Bronchial epithelial cell (primary cell): ENCODE measurements at regions not wholly inside any gene's neighbourhood (a gene's known extent, or its start where the extent isn't known, plus 50 kb on each side); places are given as distances from the start of the nearest gene placed in this dataset.
A peak's percentile ranks its signal among the peaks of the same experiment; 100 is the strongest.

Source experiments
- DNase-seq: peaks from one replicate; pipeline ENCODE4 v3.0.0-alpha.2; 2010; ENCODE audit warnings: low read depth
- FAIRE-seq: peaks from 2 replicates; lab custom pipeline; 2011; peaks lifted over from hg19 to GRCh38; lab: Jason Lieb, UNC
- H3K27me3 ChIP-seq: 2 replicates; pipeline ENCODE4 v1.5.1; 2011; ENCODE audit warnings: low read length; ENCODE audit not compliant: control insufficient read depth, insufficient read depth
- H3K36me3 ChIP-seq: 2 replicates; pipeline ENCODE4 v1.5.1; 2011; ENCODE audit warnings: low read length; ENCODE audit not compliant: control insufficient read depth, insufficient read depth
- H3K4me3 ChIP-seq: 2 replicates; pipeline ENCODE4 v1.5.1; 2011; ENCODE audit warnings: mild to moderate bottlenecking, low read depth, low read length, control low read depth
- TF ChIP-seq, protein P1 (sequence below): IDR thresholded peaks from 2 replicates; pipeline ENCODE4 v1.5.1; 2011; ENCODE audit warnings: mild to moderate bottlenecking, moderate library complexity, low read length, control low read depth, inconsistent platforms; ENCODE audit not compliant: insufficient read depth, severe bottlenecking

DNA sequence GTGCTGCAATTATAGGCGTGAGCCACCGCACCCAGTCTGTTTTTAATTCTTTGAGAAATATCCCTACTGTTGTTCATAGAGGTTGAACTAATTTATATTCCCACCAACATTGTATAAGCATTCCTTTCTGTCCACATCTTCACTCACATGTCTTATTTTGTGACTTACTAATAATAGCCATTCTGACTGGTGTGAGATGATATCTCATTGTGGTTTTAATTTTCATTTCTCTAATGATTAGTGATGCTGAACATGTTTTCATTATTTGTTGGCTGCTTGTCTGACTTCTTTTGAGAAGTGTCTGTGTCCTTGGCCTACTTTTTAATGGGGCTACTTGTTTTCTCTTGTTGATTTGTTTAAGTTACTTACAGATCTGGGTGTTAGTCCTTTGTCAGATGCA is 310.9 kb upstream of the MAOA start:
- no peak for DNase-seq
- H3K4me3 ChIP-seq = no peak overlapping the region
- no peaks in the 10 kb centered on the region for H3K27me3 ChIP-seq
- no peaks in the 10 kb centered on the region for H3K36me3 ChIP-seq
- TF ChIP-seq, protein P1, sequence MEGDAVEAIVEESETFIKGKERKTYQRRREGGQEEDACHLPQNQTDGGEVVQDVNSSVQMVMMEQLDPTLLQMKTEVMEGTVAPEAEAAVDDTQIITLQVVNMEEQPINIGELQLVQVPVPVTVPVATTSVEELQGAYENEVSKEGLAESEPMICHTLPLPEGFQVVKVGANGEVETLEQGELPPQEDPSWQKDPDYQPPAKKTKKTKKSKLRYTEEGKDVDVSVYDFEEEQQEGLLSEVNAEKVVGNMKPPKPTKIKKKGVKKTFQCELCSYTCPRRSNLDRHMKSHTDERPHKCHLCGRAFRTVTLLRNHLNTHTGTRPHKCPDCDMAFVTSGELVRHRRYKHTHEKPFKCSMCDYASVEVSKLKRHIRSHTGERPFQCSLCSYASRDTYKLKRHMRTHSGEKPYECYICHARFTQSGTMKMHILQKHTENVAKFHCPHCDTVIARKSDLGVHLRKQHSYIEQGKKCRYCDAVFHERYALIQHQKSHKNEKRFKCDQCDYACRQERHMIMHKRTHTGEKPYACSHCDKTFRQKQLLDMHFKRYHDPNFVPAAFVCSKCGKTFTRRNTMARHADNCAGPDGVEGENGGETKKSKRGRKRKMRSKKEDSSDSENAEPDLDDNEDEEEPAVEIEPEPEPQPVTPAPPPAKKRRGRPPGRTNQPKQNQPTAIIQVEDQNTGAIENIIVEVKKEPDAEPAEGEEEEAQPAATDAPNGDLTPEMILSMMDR = no peak
- no peak for FAIRE-seq

DNA sequence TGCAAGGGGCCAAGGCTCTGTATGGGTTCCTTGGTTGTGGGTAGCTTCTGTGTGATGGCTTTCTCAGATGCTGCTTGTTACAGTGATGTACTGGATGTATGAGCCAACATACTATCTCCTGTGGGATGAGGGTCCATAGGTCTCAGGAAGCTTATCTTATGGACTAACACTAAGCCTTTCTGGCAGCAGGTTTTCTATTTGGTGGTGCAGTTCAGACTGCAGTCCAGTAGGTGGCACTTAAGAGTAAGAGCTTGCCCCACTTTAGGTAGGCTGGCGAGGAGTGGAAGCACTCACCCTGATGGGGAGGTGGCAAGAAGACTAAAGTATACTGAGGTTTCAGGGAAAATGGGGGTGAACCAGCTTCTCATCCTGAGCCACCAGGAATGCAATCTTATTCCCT is 306.7 kb upstream of the MAOA start:
- no peaks in the 10 kb centered on the region for H3K36me3 ChIP-seq
- peak; percentile 51 for DNase-seq
- TF ChIP-seq, protein P1 = peak; percentile 67
- no peaks in the 10 kb centered on the region for H3K27me3 ChIP-seq
- no peak overlapping the region for H3K4me3 ChIP-seq
- peak; percentile 80 for FAIRE-seq

GRCh38 chrX:43350935-43351334 is 305.2 kb upstream of the MAOA start:
- TF ChIP-seq, protein P1 = no peak
- no peak for FAIRE-seq
- no peak overlapping the region for H3K4me3 ChIP-seq
- no peaks in the 10 kb centered on the region for H3K36me3 ChIP-seq
- DNase-seq = no peak
- no peaks in the 10 kb centered on the region for H3K27me3 ChIP-seq

- no peak overlapping the region for H3K4me3 ChIP-seq
- H3K36me3 ChIP-seq = no peaks in the 10 kb centered on the region
- TF ChIP-seq, protein P1 = no peak
- no peak for FAIRE-seq
- no peak for DNase-seq
- H3K27me3 ChIP-seq = no peaks in the 10 kb centered on the region
These were observed 298.4 kb upstream of the MAOA start for GRCh38 chrX:43357741-43358140.

GRCh38 chrX:43373032-43373431 is 283.1 kb upstream of the MAOA start:
- no peaks in the 10 kb centered on the region for H3K36me3 ChIP-seq
- no peaks in the 10 kb centered on the region for H3K27me3 ChIP-seq
- FAIRE-seq (no peak), DNase-seq (no peak)
- TF ChIP-seq, protein P1 = no peak
- no peak overlapping the region for H3K4me3 ChIP-seq

DNA sequence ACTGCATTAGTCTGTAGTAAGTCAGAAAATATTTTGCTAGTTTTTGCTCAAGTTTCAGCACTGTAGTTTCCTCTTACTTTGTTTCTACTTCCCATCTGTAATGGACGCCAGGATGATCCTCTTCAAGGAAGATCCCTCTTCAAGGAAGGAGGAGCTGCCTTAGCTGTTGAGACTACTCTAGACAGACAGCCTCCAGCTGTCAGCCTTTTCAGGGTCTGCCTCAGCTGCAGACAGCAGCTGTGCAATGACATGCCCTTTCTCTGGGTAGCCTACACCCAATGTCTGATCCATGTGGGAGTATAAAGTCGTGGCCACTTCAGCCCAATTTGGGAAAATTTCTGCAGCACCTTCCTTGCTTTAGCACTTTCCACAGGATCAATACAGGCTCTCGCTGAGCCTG is 281.0 kb upstream of the MAOA start:
- FAIRE-seq = peak; percentile 92
- no peaks in the 10 kb centered on the region for H3K27me3 ChIP-seq

More for the DNA sequence above, 281.0 kb upstream of the MAOA start:
- Histone ChIP-seq H3K36me3 (no peaks in the 10 kb centered on the region), H3K4me3 (no peak overlapping the region)
- DNase-seq = no peak
- TF ChIP-seq, protein P1 = no peak
